GM20431 (cell line): ENCODE measurements at regions not wholly inside any gene's neighbourhood (a gene's known extent, or its start where the extent isn't known, plus 50 kb on each side); places are given as distances from the start of the nearest gene placed in this dataset.

Source experiments
- in situ Hi-C: fragments of 300-500 bp; cut with MseI, MboI; formaldehyde crosslinking; loops from one replicate; pipeline ENCODE4 v1.15.0; 2020; ENCODE audit warnings: low sequenced_read_pairs; ENCODE audit not compliant: unreplicated experiment

DNA sequence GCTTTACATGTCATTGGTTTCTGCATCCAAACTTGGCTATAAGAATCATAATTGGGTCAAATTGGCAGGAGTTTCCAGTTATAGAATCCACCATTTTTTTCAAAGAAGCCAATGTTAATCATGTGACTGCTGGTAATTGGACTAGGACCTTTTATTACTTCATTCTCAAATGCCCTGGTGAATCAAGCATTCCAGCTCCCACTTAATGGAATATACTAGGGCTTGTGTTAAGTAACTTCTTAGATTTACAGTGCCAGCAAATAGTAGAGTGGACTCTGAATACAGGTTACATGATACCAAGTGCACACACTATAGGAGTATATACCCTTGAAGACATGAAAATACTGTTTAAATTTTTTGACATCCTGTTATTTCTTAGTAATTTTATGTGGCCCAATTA is 96.7 kb downstream of the NUDT12 start:
- in situ Hi-C loops = no loop called here

DNA sequence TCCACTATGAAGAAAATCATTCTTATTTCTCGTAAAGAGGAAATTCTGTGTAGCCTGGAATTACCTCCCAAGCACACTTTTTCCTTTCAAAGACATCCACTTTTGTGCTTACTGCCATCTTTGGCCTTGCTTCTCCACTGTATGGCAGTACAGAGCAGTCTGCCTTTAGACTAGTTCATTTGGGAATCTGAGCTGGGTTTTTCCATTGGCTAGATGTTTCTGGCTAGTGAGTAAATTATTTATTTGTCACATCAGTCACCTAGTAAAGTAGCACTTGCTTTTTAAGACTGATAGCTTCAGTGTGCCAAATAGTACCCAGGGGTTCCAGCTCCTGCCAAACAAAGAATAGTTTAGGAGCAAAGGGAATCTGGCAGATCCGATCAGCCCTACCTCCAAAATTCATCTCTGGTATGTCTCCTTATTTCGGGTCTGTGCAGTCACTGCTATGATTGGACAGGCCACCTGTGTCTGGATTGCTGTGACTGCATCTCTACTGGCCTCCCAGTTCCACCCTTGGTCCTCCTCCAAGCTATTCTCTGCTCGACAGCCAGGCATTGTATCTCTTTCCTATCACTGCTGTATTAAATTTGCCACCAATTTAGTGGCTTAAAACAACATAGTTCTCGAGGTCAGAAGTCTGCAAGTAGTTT is 97.6 kb downstream of the NUDT12 start:
- in situ Hi-C loops = no loop called here

DNA sequence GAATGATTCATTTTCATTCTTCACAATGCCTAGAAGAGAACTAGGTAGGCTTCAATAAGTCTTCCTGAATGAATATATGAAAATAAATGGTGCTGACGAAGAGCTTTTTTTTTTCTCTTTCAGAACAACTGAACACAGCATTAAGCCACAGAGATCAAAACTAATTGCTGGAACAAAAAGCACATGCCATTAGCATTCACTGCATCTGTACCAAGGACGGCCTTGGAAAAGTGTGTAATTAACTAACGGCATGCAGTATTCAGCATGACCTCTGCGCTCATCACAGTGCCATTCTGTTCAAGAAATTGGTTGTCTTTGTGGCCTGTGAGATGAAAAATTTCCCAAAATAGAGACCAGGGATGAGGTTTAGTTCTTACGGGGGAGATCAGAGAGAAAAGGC is 99.3 kb downstream of the NUDT12 start:
- in situ Hi-C loops = no loop called here

DNA sequence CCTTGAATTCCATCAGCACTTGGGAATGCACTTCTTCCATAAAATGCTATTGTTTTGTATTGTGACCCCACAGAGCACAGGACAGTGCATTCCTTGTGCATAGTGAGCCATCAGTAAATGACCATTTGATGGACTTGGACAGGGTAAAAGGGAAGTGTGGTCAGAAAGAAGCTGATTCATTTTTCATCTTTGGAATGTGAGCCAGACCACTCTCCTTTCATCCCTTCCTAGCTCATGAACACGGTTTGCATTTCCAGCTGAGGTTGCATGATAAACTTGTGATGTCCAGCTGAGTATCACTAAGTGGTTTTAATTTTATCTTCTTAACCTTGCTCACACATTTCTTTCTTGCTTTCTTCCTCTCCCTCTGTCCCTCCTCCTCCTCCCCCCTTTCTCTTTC is 101.3 kb downstream of the NUDT12 start:
- in situ Hi-C loops = no loop called here

DNA sequence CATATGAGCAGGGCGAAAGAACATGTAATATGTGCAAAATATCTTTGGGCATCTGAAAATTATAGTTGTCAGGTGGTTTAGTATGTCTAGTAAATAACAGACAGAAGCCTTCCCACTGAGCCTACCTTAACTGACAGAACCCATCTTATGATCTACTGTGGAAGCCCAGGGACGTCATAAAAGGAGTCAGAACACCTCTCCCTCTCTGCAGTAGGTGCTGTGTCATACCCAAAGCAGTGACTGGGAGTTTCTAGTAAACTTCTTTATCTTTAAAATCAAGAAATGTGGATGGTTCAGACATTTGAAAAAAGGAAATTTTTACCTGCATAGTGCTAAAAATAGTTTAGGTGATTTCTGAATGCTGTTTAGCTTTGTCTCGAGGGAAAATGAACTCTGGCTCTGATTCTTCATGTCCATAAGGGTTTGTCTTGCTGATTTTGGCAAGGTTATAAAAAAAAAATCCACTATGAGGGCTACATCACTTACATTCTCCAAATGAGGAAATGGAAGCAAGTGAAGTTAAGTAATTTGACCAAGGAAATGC is 104.0 kb downstream of the NUDT12 start:
- in situ Hi-C loops = no loop called here

DNA sequence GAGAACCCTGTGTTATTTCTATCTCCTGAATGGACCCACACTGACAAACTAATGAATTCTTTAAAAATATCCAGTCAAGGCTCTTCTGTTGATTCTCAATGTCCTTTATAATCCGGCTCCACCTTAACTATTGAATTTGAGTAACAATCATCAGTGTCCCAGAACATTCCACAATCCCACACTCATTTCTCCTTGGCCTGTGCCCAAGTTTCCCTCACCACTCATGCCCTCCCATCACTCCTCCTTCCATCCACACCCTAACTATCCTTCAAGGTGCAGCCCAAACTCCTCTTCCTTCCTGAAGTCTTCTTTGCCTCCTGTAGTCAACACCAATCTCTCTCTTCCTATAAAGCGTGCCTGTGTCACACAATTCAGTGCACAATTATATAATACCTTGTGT is 106.1 kb downstream of the NUDT12 start:
- in situ Hi-C loops = no loop called here

DNA sequence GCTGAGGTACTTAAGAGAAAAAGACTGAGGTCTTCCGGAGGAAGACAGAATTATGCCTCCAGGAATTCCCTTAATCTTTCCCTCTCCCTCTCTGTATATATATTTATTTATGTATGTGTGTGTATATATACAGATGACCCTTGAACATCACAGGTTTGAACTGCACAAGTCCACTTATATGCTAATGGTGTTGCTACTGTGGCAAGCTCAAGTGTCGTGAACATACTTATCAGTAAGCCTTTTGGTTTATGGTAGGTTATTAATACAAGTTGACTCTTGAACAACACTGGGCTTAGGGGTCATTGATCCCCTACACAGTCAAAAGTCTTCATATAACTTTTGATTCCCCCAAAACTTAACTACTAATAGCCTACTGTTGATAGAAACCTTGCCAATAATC is 106.8 kb downstream of the NUDT12 start:
- in situ Hi-C loops = no loop called here

DNA sequence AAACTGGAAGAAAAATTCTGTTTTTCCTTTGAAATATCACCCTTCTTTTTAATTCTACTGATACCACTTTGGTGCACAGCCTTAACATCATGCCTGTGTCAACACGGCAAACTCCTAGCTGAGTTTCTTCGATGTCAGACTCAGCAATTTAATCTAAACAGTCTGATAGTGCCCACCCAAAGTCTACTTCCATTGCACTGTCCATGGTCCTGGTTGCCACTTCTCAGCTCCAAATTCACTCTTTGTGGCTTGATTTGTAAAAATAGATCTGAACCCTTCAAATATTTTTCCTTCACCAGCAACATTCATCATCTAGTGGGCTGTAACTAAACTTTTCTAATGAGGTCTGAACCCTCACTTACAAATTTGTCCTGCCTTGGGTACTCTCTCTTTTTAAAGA is 107.8 kb downstream of the NUDT12 start:
- in situ Hi-C loops = no loop called here

DNA sequence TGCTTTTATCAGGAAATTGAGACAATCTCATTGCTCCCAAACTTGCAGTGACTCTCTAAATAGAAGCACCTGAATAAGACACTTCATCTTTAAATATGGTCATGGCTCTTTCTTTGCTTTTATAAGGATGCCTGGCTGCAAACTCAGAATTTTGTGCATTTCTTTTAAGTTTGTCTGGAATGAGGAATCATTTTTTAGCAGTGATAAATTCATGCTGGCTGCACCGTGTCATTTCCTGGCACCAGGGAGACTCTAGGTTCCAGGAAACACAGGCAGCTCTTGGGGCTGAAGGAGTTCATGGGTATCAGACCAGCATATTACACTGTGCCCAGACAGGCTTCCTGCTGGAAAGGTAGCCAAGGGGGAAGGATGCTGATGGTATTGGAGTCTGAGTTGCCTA is 109.9 kb downstream of the NUDT12 start:
- in situ Hi-C loops = no loop called here

DNA sequence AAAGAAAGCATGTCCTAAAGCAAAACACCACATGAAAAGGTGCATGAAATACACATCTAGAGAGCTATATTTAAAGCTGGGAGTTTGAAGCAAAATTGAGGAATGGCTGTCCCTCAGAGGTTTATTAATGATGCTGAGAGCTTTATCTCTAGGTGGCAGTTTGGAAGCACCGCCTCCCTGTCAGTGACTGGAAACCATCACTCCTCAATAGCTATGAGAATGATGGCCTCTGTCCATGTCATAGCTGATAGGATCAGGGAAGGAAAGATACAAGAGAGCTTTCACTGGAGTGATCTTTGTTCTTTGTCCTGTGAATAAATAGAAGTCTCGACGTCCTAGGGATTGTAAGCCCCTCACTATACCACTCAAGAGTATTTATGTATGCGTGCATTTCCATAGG is 110.5 kb downstream of the NUDT12 start:
- in situ Hi-C loops = no loop called here

DNA sequence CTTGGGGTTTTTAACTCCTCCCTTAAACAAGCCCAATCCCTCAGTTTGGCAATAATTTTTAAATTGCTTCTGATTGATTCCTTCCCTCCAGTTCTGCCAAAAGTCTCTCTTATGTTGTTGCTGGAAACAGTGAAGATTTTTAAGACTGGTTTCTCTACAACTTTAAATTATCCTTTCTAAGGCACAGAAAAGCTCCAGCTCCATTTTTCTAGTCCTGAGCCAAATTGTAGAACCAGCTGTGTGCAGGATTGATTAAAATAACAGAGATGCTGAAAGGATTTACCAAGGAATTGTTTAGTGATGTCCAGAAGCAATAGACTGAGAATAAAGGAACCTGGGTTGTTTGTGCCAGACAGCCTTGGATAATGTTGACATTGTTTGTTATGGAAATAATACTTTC is 111.3 kb downstream of the NUDT12 start:
- in situ Hi-C loops = no loop called here

DNA sequence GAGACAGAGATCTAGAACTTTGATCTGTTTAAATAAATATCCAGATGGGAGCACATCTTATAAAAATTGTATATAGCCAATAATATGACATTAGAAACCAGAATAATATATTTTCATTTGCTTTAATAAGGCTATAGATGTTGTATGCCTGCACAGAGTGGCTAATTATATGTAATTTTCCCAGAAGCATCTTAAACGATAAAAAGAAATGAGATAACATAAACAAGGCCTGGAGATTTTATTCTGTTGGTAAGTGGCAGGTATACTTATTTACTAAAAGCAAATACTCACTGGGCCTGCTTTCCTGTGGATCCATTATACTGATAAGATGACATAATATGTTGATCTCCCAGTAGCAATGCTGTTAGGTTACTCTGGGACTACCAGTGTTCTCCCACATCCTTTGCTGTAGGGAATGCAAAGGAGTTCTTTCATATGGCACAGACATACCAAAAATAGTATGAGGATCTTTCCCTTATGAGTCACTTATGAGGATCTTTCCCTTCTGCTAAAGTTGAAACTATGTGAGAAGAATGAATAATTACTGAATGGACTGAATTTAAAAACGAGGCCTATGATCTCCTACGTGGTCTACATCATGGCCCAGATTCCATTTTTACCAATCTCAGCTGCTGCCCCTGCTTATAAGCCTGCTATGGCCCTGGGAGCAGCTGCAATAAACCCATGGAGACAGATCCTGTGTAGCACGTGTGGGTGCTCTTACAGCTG is 112.1 kb downstream of the NUDT12 start:
- in situ Hi-C loops = no loop called here

DNA sequence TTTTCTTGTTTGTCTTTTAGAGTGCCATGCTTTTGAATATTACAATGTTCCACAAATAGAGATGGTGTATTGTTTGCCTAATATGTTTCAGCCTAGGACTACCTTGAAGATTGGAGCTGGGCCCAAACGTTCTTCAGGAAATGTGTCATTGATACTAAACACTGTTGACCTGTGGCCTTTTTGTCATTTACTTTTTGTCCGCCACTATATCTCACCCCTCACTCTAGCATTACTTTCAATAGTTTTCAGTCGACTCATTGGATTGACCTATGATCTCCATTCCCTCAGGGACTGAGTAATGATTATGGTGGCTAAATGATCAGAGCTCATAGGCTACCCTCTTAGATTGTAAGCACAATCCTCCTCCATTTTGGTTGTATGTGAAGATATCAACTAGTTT is 115.8 kb downstream of the NUDT12 start:
- in situ Hi-C loops = no loop called here

DNA sequence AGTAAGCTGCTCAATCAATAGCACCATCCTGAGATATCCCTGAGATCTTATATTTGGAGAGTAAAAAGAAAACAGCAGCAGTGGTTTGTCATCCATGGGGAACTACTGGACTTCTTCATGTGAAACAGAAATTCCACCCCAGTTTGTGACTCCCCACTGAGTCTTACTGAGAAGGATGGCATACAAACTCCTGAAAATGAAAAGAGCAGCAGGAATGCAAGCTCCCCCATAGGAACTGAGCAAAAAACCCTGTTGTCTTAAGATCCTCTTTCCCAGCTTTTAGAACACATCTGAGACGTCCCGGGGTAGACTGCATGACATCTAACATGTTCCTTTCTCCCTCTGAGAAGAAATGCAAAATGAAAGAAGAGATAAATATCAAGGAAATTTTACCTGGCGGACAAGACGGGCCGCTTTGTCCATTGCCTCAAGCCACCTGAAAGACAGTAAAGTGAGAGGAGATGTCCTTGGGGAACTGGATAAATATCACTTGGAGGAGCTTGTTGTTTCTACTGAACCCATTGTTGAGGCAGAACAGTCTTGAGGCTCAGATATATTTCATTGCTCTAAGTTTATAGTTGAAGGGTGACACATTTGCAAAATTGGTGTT is 117.1 kb downstream of the NUDT12 start:
- in situ Hi-C loops = no loop called here

DNA sequence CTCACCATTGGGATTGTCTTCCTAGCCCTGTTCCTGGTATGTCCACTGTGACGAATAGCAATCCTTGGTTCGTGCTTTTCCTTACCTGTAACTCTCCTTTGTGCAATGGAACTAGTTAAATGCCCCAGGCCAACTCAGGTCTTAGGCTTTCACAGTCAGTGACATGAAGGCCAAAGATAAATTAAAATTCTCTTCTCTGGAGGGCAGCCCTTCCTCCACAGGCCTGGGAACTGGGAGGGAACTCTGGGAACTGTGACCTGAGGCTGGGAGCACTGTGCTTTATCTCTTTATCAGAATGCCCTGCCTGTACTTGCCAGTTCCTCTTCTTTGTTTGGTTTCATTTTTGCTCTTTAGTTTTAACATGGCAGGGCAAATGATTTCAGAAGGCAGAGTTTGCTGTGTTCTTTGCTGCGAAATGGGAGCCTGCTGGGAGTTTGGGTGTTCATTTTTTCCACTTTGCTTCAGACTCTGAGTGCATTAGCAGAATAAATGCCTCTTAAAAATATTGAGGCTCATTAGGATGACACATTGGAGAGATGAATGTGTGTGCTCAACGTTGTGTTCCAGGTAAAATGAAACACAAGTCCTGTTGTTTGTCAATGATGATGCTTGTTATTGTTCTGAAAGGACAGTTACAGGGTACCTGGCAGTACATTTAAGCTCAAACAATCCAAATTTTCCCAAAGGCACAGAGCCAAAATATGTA is 118.1 kb downstream of the NUDT12 start:
- in situ Hi-C loops = no loop called here

DNA sequence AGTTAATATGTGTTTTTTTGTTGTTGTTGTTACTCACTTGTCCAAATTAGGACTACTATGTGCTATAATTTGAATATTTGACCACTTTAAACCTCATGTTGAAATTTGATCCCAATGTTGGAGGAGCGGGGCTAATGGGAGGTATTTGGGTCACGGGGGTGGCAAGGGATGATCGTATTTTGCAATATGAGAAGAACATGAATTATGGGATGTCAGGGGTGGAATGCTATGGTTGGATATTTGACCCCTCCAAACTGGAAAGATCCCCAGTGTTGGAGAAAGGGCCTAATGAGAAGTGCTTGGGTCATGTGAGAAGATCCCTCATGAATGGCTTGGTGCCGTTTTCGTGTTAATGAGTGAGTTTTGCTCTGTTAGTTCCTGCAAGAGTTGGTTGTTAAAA is 119.8 kb downstream of the NUDT12 start:
- in situ Hi-C loops = no loop called here

DNA sequence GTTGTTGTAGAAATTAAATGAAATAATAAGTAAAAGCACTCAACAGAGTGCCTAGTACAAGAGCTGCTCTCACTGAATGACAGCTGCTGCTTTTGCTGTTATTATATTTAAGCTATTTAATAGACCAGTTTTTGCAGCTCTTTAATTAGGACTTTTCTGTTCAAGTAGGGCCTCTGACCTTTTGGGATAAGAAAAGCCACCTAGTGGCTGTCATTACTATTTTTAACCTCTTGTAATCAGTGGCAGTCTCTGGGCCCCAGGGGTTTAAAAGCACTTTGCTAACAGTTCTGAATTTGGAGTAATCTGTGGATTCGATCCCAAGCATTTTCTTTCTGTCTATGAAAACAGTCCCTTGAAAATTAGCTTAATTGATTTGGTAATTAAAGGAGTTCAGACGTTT is 121.1 kb downstream of the NUDT12 start:
- in situ Hi-C loops = no loop called here

DNA sequence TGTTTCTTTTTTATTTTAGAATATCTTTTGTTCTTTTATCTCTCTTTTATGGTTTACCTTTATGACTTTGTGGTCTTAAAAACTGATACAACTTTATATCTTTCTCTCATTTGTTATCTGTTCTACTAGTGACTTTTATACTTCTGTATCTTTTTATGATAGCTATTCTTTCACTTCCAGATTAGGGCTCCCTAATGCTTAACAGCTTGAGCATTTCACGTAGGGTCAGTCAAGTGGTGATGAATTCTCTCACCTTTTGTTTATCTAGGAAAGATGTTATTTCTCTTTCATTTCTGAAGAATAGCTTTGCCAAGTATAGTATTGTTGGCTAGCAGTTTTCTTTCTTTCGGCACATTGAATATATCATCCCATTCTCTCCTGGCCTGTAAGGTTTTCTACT is 123.6 kb downstream of the NUDT12 start:
- in situ Hi-C loops = no loop called here

DNA sequence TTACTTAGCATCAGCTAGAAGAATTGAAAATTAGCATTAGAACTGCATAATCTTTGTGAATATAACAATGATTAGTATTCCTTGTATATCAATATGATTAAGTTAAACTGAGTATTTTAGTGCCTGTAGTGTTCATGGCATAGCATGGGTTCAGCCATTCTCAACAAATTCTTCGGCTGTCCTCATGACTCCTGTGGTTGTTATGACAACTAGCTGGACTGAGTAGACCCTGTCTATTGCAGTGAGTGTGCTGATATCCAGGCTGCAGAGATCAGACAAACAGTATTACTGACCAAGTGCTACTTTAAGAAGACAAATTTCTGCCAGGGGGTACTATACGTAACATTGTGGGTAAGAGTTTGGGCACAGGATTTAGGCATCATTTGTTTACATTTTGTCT is 125.9 kb downstream of the NUDT12 start:
- in situ Hi-C loops = no loop called here

DNA sequence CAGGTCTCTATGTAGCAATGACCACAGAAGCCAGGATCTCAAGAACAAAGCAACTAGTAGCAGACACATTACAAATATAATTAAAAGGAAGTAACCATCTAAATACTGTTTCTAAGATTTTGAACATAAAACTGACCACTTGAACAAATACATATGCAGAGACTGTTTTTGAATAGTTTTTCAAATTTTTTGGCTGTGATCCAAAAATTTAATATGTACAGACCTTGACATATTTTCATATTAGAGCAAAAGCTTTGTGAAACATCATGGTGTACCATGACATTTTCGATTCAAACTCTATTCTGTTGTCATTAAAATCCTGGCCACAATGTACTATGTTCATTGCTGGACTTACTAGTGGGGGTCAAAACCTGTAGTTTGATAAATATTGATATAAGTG is 126.5 kb downstream of the NUDT12 start:
- in situ Hi-C loops = no loop called here
